DND-41 (cell line): ENCODE measurements at regions not wholly inside any gene's neighbourhood (a gene's known extent, or its start where the extent isn't known, plus 50 kb on each side); places are given as distances from the start of the nearest gene placed in this dataset.

ENCODE experiments used
- ATAC-seq: fragments of 200-7000 bp; cut with Tn5 transposase; 3 replicates; pipeline ENCODE4 v1.9.1; 2021; ENCODE audit warnings: low read depth; ENCODE audit not compliant: insufficient read depth
- DNase-seq: peaks from one replicate; pipeline ENCODE4 v3.0.0-alpha.2; 2020
- H2AFZ ChIP-seq: 2 replicates; pipeline ENCODE4 v1.6.0; 2012; ENCODE audit warnings: low read depth, low read length
- H3K27ac ChIP-seq: 2 replicates; pipeline ENCODE4 v1.5.1; 2012; ENCODE audit warnings: low read length, inconsistent platforms
- H3K27me3 ChIP-seq: fragments of 200-600 bp; sonication (generic); 2 replicates; pipeline ENCODE4 v1.6.0; 2012; ENCODE audit warnings: low read length, mild to moderate bottlenecking, inconsistent platforms; ENCODE audit not compliant: insufficient read depth, poor library complexity
- H3K36me3 ChIP-seq: 2 replicates; pipeline ENCODE4 v1.5.1; 2012; ENCODE audit warnings: low read length, inconsistent platforms; ENCODE audit not compliant: insufficient read depth
- H3K4me1 ChIP-seq: 2 replicates; pipeline ENCODE4 v1.5.1; 2012; ENCODE audit warnings: mild to moderate bottlenecking, low read length; ENCODE audit not compliant: insufficient read depth
- H3K4me2 ChIP-seq: 2 replicates; pipeline ENCODE4 v1.6.0; 2012; ENCODE audit warnings: mild to moderate bottlenecking, moderate library complexity, low read length, inconsistent platforms; ENCODE audit not compliant: insufficient read depth
- H3K4me3 ChIP-seq, 2 experiments: fragments of 200-600 bp in 1 of 2; shearing (Covaris generic) in 1 of 2; 2 replicates each; pipeline ENCODE4 v1.5.1; 2012 to 2016; ENCODE audit warnings: inconsistent platforms in 2 of 2, low read length in 2 of 2, mild to moderate bottlenecking in 2 of 2, low read depth in 1 of 2, moderate library complexity in 1 of 2
- H3K79me2 ChIP-seq: 2 replicates; pipeline ENCODE4 v1.6.0; 2012; ENCODE audit warnings: low read length, inconsistent platforms; ENCODE audit not compliant: insufficient read depth
- H3K9ac ChIP-seq: 2 replicates; pipeline ENCODE4 v1.6.0; 2012; ENCODE audit warnings: low read depth, mild to moderate bottlenecking, inconsistent platforms, low read length, moderate library complexity
- H3K9me3 ChIP-seq: 2 replicates; pipeline ENCODE4 v1.5.1; 2012; ENCODE audit warnings: low read length, moderate library complexity, mild to moderate bottlenecking, inconsistent platforms; ENCODE audit not compliant: insufficient read depth, severe bottlenecking
- H4K20me1 ChIP-seq: 2 replicates; pipeline ENCODE4 v1.6.0; 2012; ENCODE audit warnings: low read length; ENCODE audit not compliant: insufficient read depth
- EZH2 ChIP-seq: IDR thresholded peaks from 3 replicates; pipeline ENCODE4 v1.6.1; 2012; ENCODE audit warnings: borderline replicate concordance, low read depth, mild to moderate bottlenecking, moderate library complexity, low read length, inconsistent platforms; ENCODE audit not compliant: severe bottlenecking
- TF ChIP-seq, protein P1 (sequence below): IDR thresholded peaks from 2 replicates; pipeline ENCODE4 v1.5.1; 2012; ENCODE audit warnings: borderline replicate concordance, low read length, moderate library complexity, mild to moderate bottlenecking; ENCODE audit not compliant: poor library complexity, severe bottlenecking; ENCODE audit errors: extremely low read depth

DNA sequence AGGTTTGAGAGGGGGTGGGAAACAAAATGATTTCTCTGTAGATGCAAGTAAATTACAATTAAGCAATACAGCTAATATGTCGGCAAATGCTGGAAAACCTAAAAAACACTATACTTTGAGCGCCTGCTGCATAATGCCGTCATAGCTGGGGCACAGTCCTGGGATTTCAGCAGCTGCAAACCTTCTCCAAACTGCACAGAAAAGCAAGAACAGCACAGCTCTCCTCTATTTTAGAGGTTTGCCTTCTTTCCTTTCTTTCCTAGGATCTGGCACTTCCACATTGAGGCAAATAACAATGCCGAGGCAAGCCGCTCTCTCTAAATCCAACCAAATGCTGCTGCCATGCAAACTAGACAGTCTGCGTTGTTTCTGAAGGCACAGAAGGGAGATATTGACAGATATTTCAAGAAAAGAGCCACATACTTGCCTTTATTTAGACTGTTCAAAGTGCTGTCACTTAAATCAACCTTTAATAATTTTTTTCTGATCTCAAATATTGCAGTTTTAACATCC is 287.1 kb upstream of the G2E3 start:
- Histone ChIP-seq H3K9me3 (no peaks in the 10 kb centered on the region), H3K9ac (no peak overlapping the region), H3K79me2 (no peaks in the 10 kb centered on the region), H3K36me3 (no peaks in the 10 kb centered on the region), H3K4me3 (no peak overlapping the region), H3K27ac (no peak overlapping the region), H3K27me3 (no peaks in the 10 kb centered on the region), H4K20me1 (no peaks in the 10 kb centered on the region), H3K4me1 (no peaks in the 10 kb centered on the region), H3K4me2 (no peak overlapping the region), H2AFZ (no peak overlapping the region)
- DNase-seq (no peak), ATAC-seq (no peak)
- TF ChIP-seq EZH2 = no peak
- TF ChIP-seq, protein P1, sequence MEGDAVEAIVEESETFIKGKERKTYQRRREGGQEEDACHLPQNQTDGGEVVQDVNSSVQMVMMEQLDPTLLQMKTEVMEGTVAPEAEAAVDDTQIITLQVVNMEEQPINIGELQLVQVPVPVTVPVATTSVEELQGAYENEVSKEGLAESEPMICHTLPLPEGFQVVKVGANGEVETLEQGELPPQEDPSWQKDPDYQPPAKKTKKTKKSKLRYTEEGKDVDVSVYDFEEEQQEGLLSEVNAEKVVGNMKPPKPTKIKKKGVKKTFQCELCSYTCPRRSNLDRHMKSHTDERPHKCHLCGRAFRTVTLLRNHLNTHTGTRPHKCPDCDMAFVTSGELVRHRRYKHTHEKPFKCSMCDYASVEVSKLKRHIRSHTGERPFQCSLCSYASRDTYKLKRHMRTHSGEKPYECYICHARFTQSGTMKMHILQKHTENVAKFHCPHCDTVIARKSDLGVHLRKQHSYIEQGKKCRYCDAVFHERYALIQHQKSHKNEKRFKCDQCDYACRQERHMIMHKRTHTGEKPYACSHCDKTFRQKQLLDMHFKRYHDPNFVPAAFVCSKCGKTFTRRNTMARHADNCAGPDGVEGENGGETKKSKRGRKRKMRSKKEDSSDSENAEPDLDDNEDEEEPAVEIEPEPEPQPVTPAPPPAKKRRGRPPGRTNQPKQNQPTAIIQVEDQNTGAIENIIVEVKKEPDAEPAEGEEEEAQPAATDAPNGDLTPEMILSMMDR = no peak

DNA sequence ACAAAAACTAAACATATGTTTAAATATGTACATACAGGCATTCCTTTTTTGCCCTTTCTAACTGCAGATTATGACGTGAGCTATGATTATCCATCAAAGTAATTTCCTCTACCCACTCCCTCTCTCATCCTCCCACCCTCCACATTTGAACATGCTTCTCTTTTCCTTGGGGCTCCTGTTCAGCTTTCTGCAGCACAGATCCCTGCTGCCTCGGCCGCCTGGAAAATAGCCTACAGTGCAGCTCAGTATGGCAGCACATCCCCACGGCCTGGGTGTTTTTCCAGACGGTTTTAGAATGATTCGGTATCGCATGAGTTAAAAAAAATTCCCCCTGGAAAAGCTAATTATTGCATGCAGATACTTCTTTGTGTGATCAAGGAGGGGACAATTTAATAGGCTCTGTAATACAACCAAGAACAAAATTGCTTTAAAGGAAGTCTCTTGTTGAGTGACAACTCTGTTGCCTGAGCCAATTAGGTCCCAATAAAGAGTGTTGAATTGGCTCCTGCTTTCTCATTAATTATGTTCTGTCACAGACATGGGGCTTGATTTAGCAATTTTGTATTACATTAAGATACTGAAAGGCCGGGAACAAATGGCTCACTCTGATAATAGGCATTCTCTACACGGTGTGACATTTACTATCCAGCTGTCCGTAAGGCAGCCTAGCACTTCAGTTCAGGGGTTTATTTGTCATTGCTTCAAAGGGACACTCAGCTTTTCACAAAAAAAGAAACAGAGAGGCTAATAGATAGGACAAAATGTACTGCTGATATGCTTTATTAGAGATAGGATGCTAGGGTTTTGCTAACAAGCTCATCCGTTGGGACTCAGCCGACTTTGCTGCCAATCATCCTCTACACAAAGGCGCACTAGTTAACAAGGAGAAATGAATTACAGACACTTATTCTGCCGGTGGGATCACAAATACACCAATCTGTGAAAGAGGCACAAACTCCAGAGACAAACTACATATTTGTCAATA is 285.8 kb upstream of the G2E3 start:
- no peak for ATAC-seq
- Histone ChIP-seq H3K36me3 (no peaks in the 10 kb centered on the region), H3K79me2 (no peaks in the 10 kb centered on the region), H2AFZ (no peak overlapping the region), H3K4me3 (no peak overlapping the region), H3K27me3 (no peaks in the 10 kb centered on the region), H3K4me2 (no peak overlapping the region), H4K20me1 (no peaks in the 10 kb centered on the region), H3K27ac (no peak overlapping the region), H3K9ac (no peak overlapping the region), H3K9me3 (no peaks in the 10 kb centered on the region), H3K4me1 (no peaks in the 10 kb centered on the region)
- TF ChIP-seq, protein P1 = no peak
- TF ChIP-seq EZH2 = no peak
- DNase-seq = no peak

DNA sequence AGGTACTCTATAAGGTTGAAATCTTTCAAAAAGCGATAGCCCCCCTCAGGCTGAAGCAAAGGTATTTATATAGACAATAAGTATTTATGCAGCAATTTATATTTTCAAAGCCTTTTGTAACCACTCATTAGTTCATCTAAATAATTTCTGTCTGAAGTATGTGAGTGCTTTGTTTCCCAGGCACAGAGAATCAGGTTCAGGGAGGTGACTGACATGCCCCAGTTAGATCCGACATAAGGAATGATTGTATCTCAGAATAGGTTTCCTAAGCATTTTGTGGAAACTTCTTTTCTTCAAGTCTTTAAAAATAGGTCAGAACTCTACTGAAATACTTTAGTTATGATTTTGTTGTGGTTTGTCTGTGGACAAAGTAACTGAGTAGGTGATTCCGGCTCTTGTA is 283.4 kb upstream of the G2E3 start:
- H3K9me3 ChIP-seq = no peaks in the 10 kb centered on the region
- H3K27ac ChIP-seq = no peak overlapping the region
- ATAC-seq = no peak
- no peak overlapping the region for H3K4me2 ChIP-seq
- H3K27me3 ChIP-seq = no peaks in the 10 kb centered on the region
- H3K4me3 ChIP-seq = no peak overlapping the region
- H4K20me1 ChIP-seq = no peaks in the 10 kb centered on the region
- H3K9ac ChIP-seq = no peak overlapping the region
- no peaks in the 10 kb centered on the region for H3K79me2 ChIP-seq
- no peaks in the 10 kb centered on the region for H3K4me1 ChIP-seq
- no peak overlapping the region for H2AFZ ChIP-seq
- TF ChIP-seq EZH2 = no peak
- TF ChIP-seq, protein P1 = no peak
- no peak for DNase-seq
- no peaks in the 10 kb centered on the region for H3K36me3 ChIP-seq
